ENCODE measurements at regions not wholly inside any gene's neighbourhood (a gene's known extent, or its start where the extent isn't known, plus 50 kb on each side); places are given as distances from the start of the nearest gene placed in this dataset.

GRCh38 chr6:51301962-51302361 lies 483.3 kb downstream of the TFAP2B start:
- H2AFZ ChIP-seq (ENCODE audit: low read length), result no peak overlapping the region
- no peak overlapping the region for H3K4me2 ChIP-seq (ENCODE audit: low read depth, low read length)
- no peaks in the 10 kb centered on the region for H3K9me3 ChIP-seq (ENCODE audit: low read length)
- no peaks in the 10 kb centered on the region for H3K36me3 ChIP-seq (replicated peaks in 1 of 2; ENCODE audit: control insufficient read depth in 1 of 2, insufficient read depth in 2 of 2, low read length in 2 of 2)
- intact Hi-C loops (cut with micrococcal nuclease; ENCODE audit: unreplicated experiment) (no loop called here), in situ Hi-C loops (cut with HindIII; ENCODE audit: extremely low pct_ligation_motif_present, low pct_unique_long_range_greater_than_20kb) (no loop called here)
- H3K9ac ChIP-seq (ENCODE audit: insufficient read depth, low read depth, low read length), result no peak overlapping the region
- no peaks in the 10 kb centered on the region for H4K20me1 ChIP-seq (ENCODE audit: insufficient read depth, low read length)
- FAIRE-seq, result no peak
- WGBS (ENCODE audit: low lambda C conversion rate), result under 1% methylated on average over 3 of the region's 3 CpGs
- H3K27ac ChIP-seq (ENCODE audit: extremely low read length, insufficient read depth, low read length), result no peak overlapping the region
- no peak for ATAC-seq
- CTCF ChIA-PET (ENCODE audit: low intra/inter-chr PET ratio, low total read pairs), result no interaction called here
- BruUV-seq (replicated peaks), result no TSS peak
- no peak for TF ChIP-seq SMAD1 (CRISPR knock-in tag; IDR thresholded peaks at IDR 0.05; ENCODE audit: borderline replicate concordance, low read depth)
- TF ChIP-seq ZNF275 (CRISPR knock-in tag; IDR thresholded peaks at IDR 0.05; ENCODE audit: borderline replicate concordance), result no peak
- peak; percentile 97 for TF ChIP-seq MNT (IDR thresholded peaks at IDR 0.05)
- no peak for DNase-seq (ENCODE audit: low spot score)
- no peaks in the 10 kb centered on the region for H3K79me2 ChIP-seq (ENCODE audit: insufficient read depth, low read length)
- H3K27me3 ChIP-seq (ENCODE audit: control insufficient read depth in 1 of 2, insufficient read depth in 2 of 2, low read length in 2 of 2), result no peaks in the 10 kb centered on the region
- H3K4me3 ChIP-seq (replicated peaks in 1 of 3; ENCODE audit: insufficient read depth in 1 of 3, low read depth in 2 of 3, low read length in 3 of 3), result no peak overlapping the region
- no peaks in the 10 kb centered on the region for H3K4me1 ChIP-seq (ENCODE audit: insufficient read depth, low read length)
- POLR2A ChIA-PET, result no interaction called here

DNA sequence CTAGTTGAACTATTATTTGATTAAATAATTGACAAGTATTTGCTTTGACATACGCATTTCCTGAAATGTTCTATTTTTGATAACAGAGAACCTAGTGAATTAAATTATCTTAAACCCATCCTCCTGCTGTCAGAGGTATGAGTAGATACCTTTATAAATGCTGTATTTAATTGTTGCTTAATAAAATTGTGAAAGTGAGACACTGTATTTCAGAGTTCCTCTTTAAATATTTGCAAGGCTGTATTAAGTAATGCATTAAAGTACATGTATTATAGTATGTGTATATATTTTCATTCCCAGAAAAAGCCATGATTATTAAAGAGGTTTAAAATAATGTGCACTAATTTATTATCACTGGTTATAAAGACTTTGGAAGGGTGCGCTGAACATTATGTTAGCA lies 483.8 kb downstream of the TFAP2B start:
- intact Hi-C loops (cut with micrococcal nuclease; ENCODE audit: unreplicated experiment) (no loop called here), in situ Hi-C loops (cut with HindIII; ENCODE audit: extremely low pct_ligation_motif_present, low pct_unique_long_range_greater_than_20kb) (no loop called here)
- whole genome bisulfite sequencing (ENCODE audit: low lambda C conversion rate), result 51% methylated on average over 2 of the region's 2 CpGs
- Histone ChIP-seq H3K79me2 (ENCODE audit: insufficient read depth, low read length) (no peaks in the 10 kb centered on the region), H3K27ac (ENCODE audit: extremely low read length, insufficient read depth, low read length) (no peak overlapping the region), H3K9me3 (ENCODE audit: low read length) (no peaks in the 10 kb centered on the region), H4K20me1 (ENCODE audit: insufficient read depth, low read length) (no peaks in the 10 kb centered on the region), H3K4me2 (ENCODE audit: low read depth, low read length) (no peak overlapping the region), H3K4me3 (replicated peaks in 1 of 3; ENCODE audit: insufficient read depth in 1 of 3, low read depth in 2 of 3, low read length in 3 of 3) (no peak overlapping the region), H3K9ac (ENCODE audit: insufficient read depth, low read depth, low read length) (no peak overlapping the region), H3K27me3 (ENCODE audit: control insufficient read depth in 1 of 2, insufficient read depth in 2 of 2, low read length in 2 of 2) (no peaks in the 10 kb centered on the region), H3K36me3 (replicated peaks in 1 of 2; ENCODE audit: control insufficient read depth in 1 of 2, insufficient read depth in 2 of 2, low read length in 2 of 2) (no peaks in the 10 kb centered on the region), H3K4me1 (ENCODE audit: insufficient read depth, low read length) (no peaks in the 10 kb centered on the region), H2AFZ (ENCODE audit: low read length) (no peak overlapping the region)
- no TSS peak for BruUV-seq (replicated peaks)
- TF ChIP-seq, protein P1, sequence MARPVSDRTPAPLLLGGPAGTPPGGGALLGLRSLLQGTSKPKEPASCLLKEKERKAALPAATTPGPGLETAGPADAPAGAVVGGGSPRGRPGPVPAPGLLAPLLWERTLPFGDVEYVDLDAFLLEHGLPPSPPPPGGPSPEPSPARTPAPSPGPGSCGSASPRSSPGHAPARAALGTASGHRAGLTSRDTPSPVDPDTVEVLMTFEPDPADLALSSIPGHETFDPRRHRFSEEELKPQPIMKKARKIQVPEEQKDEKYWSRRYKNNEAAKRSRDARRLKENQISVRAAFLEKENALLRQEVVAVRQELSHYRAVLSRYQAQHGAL (CRISPR knock-in tag; IDR thresholded peaks at IDR 0.05; ENCODE audit: not compliant biosample characterization), result no peak
- TF ChIP-seq NFE2L2 (IDR thresholded peaks at IDR 0.05; ENCODE audit: low read length) (no peak), STAT6 (CRISPR knock-in tag; IDR thresholded peaks at IDR 0.05; ENCODE audit: borderline replicate concordance) (no peak), ZNF878 (CRISPR knock-in tag; IDR thresholded peaks at IDR 0.05) (no peak)
- ATAC-seq (no peak), FAIRE-seq (no peak), DNase-seq (ENCODE audit: low spot score) (no peak)
- POLR2A ChIA-PET, result no interaction called here
- CTCF ChIA-PET (ENCODE audit: low intra/inter-chr PET ratio, low total read pairs), result no interaction called here
